GM21367 (cell line): ENCODE measurements at regions not wholly inside any gene's neighbourhood (a gene's known extent, or its start where the extent isn't known, plus 50 kb on each side); places are given as distances from the start of the nearest gene placed in this dataset.
"Not testable (repeated sequence)": the region's sequence is repeated elsewhere in the genome, so short reads cannot be mapped to it uniquely, and the experiment has no call there.

Source experiments
- ATAC-seq: cut with Tn5 transposase; IDR thresholded peaks from one replicate; pipeline ENCODE4 v1.9.1; 2021; ENCODE audit not compliant: unreplicated experiment

DNA sequence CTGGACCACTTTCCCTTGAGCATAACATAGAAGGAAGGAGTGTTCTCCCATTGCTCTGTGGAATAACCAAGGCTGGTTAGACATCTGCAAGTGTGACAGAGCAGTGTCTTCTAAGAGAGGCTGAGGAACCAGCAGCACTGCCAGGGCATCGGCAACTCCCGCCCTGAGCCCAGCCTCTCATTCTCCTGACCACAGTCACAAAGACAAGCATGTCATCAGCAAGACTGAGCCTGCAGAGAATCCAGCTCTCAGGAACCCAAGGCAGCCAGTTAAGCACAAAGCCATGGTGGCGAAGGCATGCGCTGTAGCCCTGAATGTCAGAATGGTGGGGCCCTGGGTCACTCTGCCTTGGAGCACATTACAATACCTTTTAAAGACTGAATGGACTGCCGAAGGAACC, 253.9 kb downstream of the AGTPBP1 start:
- no peak for ATAC-seq

DNA sequence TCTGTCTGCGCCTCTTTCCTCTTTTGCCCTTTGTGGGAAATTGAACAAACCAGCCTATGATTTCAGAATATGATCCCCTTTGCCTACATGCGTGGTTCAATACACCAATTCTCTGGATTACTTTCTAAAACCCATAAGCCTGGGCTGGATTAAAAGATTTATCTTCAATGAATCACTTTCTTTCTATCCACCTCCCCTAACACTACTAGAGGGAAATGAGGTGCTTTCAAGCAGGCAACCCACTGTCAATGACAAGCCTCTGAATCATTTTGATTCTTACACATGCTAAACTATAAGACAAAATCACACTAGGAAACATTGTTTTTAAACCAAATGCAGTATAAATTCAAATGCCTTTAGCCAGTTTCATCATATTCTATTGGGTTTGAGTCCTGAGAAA, 257.5 kb downstream of the AGTPBP1 start:
- ATAC-seq: no peak

DNA sequence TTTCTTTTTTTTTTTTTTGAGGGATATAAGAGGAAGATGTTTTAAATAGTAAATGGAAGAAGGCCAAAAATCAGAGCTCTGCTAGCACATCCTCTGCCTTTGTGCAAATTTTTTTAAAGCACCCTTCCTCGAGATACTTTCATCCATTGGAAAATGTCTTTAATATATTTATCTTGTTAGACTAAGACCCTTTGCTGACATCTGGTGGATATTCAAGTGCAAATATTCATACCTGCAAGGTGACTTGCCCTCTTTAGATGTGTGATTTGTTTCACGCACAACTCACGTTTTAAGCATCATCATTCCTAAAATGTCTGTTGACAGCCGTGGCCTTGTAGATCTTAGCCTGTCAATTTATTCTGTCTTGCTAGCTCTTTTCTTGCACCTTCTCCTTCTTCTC, 258.5 kb downstream of the AGTPBP1 start:
- ATAC-seq: no peak

DNA sequence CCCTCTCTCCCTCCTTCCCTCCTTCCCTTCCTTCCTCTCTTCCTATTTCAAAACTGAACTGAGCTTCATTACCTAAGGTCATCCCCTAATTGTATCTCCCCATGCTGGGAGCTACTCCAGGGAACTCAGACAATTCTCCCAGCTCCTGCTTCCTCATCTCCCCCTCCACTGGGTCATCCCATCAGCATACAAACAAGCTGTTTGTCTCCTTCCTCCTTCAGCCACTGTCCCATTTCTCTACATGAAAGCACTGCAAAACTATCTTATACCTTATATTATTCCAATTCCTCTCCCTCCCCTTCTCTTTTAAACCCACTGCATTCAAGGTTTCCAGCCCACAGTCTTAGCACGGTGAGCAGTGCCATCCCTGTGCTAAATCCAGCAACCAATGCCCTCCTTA, 262.4 kb downstream of the AGTPBP1 start:
- no peak for ATAC-seq

DNA sequence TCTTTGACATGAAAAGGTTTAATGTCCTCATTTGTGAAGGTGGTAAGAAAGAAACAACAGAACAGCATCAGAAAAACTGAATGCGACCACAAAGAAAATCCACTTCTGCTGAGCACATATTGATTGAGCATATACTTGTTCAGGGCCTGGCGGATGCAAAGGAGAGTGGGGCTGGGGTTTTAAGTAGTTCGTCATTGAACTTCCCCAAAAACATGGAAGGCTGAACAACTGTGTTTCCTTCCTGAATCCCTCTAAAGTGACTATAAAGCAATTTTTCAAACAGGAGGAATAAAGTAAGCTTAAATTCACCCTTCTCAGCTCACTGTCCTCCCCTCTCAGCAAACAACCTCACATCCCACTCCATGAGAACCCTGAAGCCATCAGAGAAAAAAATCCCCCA, 262.9 kb downstream of the AGTPBP1 start:
- ATAC-seq: no peak

DNA sequence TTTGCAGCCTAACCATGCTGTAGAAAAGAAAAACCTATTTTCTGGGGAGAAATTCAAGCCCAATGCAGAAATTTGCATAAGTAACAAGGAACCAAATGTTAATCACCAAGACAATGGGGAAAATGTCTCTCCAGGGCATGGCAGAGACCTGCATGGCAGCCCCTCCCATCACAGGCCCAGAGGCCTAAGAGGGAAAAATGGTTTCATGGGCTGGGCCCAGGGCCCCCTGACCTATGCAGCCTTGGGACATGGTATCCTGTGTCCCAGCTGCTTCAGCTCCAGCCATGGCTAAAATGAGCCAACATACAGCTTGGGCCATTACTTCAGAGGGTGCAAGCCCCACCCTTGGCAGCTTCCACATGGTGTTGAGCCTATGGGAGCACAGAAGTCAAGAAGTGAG, 266.9 kb downstream of the AGTPBP1 start:
- not testable (repeated sequence) for ATAC-seq

DNA sequence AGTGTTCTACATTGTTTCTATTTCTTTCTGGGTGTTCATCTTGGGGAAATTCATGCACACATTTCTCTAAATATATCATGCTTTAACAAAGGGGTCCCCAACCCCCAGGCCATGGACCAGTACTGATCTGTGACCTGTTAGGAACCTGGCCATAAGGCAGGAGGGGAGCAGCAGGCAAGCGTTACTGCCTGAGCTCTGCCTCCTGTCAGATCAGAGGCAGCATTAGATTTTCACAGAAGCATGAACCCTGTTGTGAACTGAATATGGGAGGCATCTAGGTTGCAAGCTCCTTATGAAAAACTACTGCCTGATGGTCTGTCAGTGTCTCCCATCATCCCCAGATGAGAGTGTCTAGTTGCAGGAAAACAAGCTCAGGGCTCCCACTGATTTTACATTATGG, 270.0 kb downstream of the AGTPBP1 start:
- no peak for ATAC-seq

- ATAC-seq: no peak
Observed at GRCh38 chr9:85469041-85469440, 272.7 kb downstream of the AGTPBP1 start.

GRCh38 chr9:85466834-85467233, 274.9 kb downstream of the AGTPBP1 start:
- ATAC-seq: no peak

GRCh38 chr9:85458114-85458864, 283.5 kb downstream of the AGTPBP1 start:
- not testable (repeated sequence) for ATAC-seq

GRCh38 chr9:85453850-85454249, 287.9 kb downstream of the AGTPBP1 start:
- ATAC-seq: no peak

GRCh38 chr9:85452841-85453240, 288.9 kb downstream of the AGTPBP1 start:
- no peak for ATAC-seq

- ATAC-seq: no peak
Observed at GRCh38 chr9:85451680-85452079, 290.1 kb downstream of the AGTPBP1 start.

DNA sequence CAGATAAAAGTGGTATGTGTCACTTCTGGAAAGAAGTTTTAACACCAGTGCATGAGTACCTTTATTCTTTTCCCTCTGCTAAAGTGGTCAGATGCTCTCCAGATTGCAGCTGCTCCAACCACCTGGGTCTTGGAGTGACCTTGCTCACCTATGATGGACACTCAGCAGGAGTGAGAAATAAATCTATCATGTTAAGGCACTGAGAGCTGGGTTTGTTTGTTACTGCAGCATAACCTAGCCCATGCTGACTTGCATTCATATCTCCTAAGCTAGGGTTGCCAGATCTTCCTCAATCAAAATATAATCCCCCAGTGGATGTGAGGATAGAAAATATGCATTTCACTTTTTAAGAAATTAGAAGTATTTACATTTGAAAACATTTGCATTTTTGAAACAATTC, 295.9 kb downstream of the AGTPBP1 start:
- ATAC-seq: no peak

GRCh38 chr9:85444243-85444642, 297.5 kb downstream of the AGTPBP1 start:
- ATAC-seq: no peak

DNA sequence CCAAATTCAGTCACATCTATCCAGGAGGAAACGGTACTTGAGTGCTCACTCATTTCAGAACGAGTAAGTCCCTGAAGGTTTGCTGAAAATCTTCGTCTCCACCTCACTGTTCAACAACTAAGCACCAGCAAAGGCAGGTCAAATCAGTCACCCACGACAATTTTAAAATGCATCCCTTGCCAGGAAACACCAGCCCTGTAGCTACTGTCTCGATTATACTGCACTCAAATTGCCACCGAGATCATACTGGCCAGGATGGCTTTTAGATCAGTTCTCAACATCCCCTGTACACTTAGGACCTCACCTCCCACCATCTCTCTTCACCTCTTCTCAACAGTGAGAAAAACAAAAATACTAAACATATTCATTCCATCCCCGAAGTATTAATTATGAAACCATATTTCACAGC, 298.6 kb downstream of the AGTPBP1 start:
- ATAC-seq: peak; percentile 73

GRCh38 chr9:85439791-85440190, 302.0 kb downstream of the AGTPBP1 start:
- no peak for ATAC-seq

- ATAC-seq: not testable (repeated sequence)
Observed at GRCh38 chr9:85433956-85434355, 307.8 kb downstream of the AGTPBP1 start.

DNA sequence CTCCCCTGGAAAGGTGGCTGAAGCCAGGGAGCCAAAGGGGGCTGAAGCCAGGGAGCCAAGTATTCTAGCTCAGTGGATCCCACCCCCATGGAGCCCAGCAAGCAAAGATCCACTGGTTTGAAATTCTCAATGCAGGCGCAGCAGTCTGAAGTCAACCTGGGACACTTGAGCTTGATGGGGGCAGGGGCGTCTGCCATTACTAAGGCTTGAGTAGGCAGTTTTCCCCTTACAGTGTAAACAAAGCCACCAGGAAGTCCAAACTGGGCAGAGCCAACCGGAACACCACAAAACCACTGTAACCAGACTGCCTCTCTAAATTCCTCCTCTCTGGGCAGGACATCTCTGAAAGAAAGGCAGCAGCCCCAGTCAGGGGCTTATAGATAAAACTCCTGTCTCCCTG, 308.2 kb downstream of the AGTPBP1 start:
- not testable (repeated sequence) for ATAC-seq

- ATAC-seq: no peak
Observed at GRCh38 chr9:85433046-85433445, 308.7 kb downstream of the AGTPBP1 start.

DNA sequence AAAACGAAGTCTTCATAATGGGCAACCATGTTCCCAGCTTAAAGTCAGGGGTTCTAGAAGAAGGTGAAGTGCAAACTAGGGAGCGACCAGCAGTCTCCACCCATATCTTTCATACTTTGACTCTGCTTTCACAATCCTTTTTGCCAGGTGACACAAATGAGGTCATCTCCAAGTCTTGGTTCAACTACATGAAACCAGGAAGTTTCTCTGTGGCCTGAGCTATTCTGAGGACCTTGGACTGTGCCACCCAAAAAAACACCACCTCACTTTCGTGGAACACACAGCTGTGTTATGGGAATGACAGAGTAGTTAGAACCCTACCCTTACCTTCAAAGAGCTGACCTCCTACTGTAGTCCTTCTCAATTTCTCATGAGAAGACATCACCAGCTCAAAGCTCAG, 309.2 kb downstream of the AGTPBP1 start:
- peak; percentile 69 for ATAC-seq

DNA sequence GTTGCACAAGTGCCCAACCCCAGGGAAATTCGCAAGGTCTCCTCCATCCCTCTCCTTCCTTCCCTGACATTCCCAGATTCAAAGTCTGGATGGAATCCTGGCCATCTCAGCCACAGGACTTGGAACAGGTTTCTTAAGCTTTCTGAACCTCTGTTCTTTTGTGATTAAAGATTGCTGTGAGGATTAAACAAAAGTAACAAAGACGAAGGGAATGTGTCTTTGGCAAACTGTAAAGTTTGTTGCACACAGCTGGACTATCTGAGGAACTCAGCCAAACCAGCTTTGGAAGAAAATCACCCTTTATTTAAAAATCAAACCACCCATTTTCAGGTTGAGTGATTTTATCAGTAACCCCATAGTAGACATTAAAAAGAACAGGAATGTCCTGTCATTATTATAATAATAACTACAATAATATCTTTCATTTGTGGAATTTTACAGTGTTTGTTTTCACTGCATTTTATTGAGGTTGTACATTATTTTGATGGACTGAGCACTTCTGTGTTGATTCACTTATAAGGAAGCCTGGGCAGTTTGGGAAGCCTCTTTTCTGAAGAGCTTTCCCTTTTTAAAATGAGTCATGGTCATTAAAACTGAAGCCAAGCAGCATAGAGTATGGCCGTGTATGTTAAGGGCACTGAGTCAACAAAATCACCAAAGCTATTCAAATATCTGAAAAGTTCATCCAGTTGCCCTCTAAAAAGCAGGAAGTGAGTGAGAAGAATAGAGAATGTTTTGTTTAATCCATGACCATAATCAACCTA, 310.2 kb downstream of the AGTPBP1 start:
- no peak for ATAC-seq
